HepG2 (cell line): ENCODE measurements at regions not wholly inside any gene's neighbourhood (a gene's known extent, or its start where the extent isn't known, plus 50 kb on each side); places are given as distances from the start of the nearest gene placed in this dataset.

Experiments
- ATF7-NPFF ChIP-seq: sonication (generic); formaldehyde crosslinking; IDR thresholded peaks from 2 replicates; pipeline ENCODE4 v1.8.1; 2023; ENCODE audit warnings: mild to moderate bottlenecking, low read depth, missing genetic modification reagents, moderate library complexity
- BORCS8-MEF2B ChIP-seq: sonication (generic); formaldehyde crosslinking; IDR thresholded peaks from 2 replicates; pipeline ENCODE4 v1.8.0; 2022; ENCODE audit warnings: mild to moderate bottlenecking, missing genetic modification reagents
- FOXK2 ChIP-seq: fragments of 450-650 bp; IDR thresholded peaks from 2 replicates; pipeline ENCODE4 v1.6.1; 2016
- HOXA3 ChIP-seq: sonication (generic); formaldehyde crosslinking; IDR thresholded peaks from 2 replicates; pipeline ENCODE4 v1.5.0; 2020; ENCODE audit warnings: missing genetic modification reagents
- MEIS2 ChIP-seq: sonication (generic); formaldehyde crosslinking; IDR thresholded peaks from 2 replicates; pipeline ENCODE4 v1.9.0; 2021; ENCODE audit warnings: mild to moderate bottlenecking, missing genetic modification reagents
- NKX3-1 ChIP-seq: sonication (generic); formaldehyde crosslinking; IDR thresholded peaks from 2 replicates; pipeline ENCODE4 v1.5.0; 2020; ENCODE audit warnings: missing genetic modification reagents
- XRCC5 ChIP-seq: fragments of 200-400 bp; formaldehyde crosslinking; optimal IDR thresholded peaks from 2 replicates; pipeline ENCODE3; 2017; ENCODE audit warnings: mild to moderate bottlenecking, low read length
- ZNF124 ChIP-seq: sonication (generic); formaldehyde crosslinking; IDR thresholded peaks from 2 replicates; pipeline ENCODE4 v1.4.0; 2020; ENCODE audit warnings: missing genetic modification reagents
- ZNF790 ChIP-seq: sonication (generic); formaldehyde crosslinking; IDR thresholded peaks from 2 replicates; pipeline ENCODE4 v1.8.0; 2022; ENCODE audit warnings: missing genetic modification reagents, mild to moderate bottlenecking, borderline replicate concordance
- TF ChIP-seq, protein P1 (sequence below), 2 experiments: sonication (generic) in 1 of 2; formaldehyde crosslinking in 1 of 2; IDR thresholded peaks; 2 replicates each; pipeline versions ENCODE4 v1.6.1 to v1.9.0; 2014 to 2022; ENCODE audit warnings: antibody characterized with exemption in 1 of 2, borderline replicate concordance in 1 of 2, inconsistent platforms in 1 of 2, low read depth in 1 of 2, missing genetic modification reagents in 1 of 2
- TF ChIP-seq, protein P2 (sequence below): IDR thresholded peaks from 2 replicates; pipeline ENCODE4 v1.6.1; 2016; ENCODE audit warnings: missing compliant biosample characterization, missing genetic modification reagents, borderline replicate concordance
- TF ChIP-seq, protein P3 (sequence below): sonication (generic); formaldehyde crosslinking; IDR thresholded peaks from 2 replicates; pipeline ENCODE4 v1.5.0; 2020; ENCODE audit warnings: missing genetic modification reagents, mild to moderate bottlenecking, borderline replicate concordance
- TF ChIP-seq, protein P4 (sequence below): sonication (generic); formaldehyde crosslinking; IDR thresholded peaks from 2 replicates; pipeline ENCODE4 v1.8.0; 2022; ENCODE audit warnings: mild to moderate bottlenecking, missing genetic modification reagents, moderate library complexity
- TF ChIP-seq, protein P5 (sequence below): sonication (generic); formaldehyde crosslinking; IDR thresholded peaks from 2 replicates; pipeline ENCODE4 v1.4.0; 2020; ENCODE audit warnings: missing genetic modification reagents
- TF ChIP-seq, protein P6 (sequence below): sonication (generic); formaldehyde crosslinking; conservative IDR thresholded peaks from 2 replicates; pipeline ENCODE4 v1.4.0; 2020; ENCODE audit warnings: missing genetic modification reagents

DNA sequence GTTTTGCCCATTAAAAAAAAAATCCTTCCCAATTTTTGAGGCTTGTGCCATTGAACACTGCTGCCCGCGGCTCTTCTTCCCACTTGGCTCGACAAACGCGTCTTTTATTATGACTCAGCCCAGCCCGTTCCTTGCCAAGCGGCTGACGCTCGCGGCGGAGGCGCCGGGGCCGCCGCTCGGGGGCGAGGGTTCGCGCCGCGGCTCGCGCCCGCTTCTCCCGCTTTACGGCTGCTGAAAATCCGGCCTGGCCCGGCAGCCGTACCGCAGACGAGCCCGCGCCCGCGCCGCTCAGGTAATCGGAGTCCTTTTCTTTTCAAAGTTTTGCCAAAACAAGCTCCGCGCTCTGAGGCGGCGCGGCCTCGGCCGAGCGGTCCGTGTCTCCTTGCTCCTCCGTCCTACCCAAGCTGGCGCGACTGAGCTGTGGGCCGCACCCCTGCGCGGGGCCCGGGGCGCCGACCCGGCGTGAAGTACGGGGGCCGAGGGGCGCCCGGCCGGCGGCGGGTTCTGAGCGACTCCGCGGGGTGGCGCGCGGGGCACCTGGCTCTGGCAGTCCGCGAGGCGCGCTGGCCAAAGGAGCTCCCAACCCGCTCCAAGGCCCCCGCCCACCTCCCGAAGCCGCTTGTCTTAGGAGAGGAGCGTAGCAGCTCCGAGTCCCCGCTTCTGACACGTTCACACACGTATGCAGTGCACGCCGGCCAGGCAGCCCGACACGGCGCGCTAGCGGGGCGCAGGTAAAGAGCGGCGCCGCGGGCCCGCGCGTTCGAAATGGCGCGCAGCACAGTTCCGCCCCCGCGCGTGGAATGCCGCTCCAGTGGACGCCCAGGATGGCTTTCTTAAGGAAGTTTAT lies 418.2 kb upstream of the NAALADL2 start (continued):
- TF ChIP-seq NKX3-1 (CRISPR knock-in tag) (peak; percentile 78), MEIS2 (CRISPR knock-in tag) (peak; percentile 48; the same call in 1 of the 2 replicates), ATF7-NPFF (CRISPR knock-in tag) (peak; percentile 48; the same call in 1 of the 2 replicates), XRCC5 (peak; percentile 44), ZNF790 (CRISPR knock-in tag) (peak; percentile 69; the same call in 1 of the 2 replicates), HOXA3 (peak; percentile 78), ZNF124 (CRISPR knock-in tag) (no peak), FOXK2 (no peak), BORCS8-MEF2B (CRISPR knock-in tag) (peak; percentile 65; the same call in 1 of the 2 replicates)
- TF ChIP-seq, protein P1, sequence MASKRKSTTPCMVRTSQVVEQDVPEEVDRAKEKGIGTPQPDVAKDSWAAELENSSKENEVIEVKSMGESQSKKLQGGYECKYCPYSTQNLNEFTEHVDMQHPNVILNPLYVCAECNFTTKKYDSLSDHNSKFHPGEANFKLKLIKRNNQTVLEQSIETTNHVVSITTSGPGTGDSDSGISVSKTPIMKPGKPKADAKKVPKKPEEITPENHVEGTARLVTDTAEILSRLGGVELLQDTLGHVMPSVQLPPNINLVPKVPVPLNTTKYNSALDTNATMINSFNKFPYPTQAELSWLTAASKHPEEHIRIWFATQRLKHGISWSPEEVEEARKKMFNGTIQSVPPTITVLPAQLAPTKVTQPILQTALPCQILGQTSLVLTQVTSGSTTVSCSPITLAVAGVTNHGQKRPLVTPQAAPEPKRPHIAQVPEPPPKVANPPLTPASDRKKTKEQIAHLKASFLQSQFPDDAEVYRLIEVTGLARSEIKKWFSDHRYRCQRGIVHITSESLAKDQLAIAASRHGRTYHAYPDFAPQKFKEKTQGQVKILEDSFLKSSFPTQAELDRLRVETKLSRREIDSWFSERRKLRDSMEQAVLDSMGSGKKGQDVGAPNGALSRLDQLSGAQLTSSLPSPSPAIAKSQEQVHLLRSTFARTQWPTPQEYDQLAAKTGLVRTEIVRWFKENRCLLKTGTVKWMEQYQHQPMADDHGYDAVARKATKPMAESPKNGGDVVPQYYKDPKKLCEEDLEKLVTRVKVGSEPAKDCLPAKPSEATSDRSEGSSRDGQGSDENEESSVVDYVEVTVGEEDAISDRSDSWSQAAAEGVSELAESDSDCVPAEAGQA (IDR thresholded peaks at IDR 0.05; ENCODE audit: low read depth): no peak
- TF ChIP-seq, protein P1 (CRISPR knock-in tag; IDR thresholded peaks at IDR 0.05; ENCODE audit: borderline replicate concordance): peak; percentile 67; the same call in 1 of the 2 replicates
- TF ChIP-seq, protein P2, sequence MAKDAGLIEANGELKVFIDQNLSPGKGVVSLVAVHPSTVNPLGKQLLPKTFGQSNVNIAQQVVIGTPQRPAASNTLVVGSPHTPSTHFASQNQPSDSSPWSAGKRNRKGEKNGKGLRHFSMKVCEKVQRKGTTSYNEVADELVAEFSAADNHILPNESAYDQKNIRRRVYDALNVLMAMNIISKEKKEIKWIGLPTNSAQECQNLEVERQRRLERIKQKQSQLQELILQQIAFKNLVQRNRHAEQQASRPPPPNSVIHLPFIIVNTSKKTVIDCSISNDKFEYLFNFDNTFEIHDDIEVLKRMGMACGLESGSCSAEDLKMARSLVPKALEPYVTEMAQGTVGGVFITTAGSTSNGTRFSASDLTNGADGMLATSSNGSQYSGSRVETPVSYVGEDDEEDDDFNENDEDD (CRISPR knock-in tag): peak; percentile 73
- TF ChIP-seq, protein P3, sequence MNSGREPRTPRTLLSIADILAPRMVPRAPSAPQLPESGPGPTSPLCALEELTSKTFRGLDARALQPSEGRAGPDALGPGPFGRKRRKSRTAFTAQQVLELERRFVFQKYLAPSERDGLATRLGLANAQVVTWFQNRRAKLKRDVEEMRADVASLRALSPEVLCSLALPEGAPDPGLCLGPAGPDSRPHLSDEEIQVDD: peak; percentile 21; the same call in 1 of the 2 replicates
- TF ChIP-seq, protein P4, sequence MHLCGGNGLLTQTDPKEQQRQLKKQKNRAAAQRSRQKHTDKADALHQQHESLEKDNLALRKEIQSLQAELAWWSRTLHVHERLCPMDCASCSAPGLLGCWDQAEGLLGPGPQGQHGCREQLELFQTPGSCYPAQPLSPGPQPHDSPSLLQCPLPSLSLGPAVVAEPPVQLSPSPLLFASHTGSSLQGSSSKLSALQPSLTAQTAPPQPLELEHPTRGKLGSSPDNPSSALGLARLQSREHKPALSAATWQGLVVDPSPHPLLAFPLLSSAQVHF (CRISPR knock-in tag): peak; percentile 78; the same call in 1 of the 2 replicates
- TF ChIP-seq, protein P5, sequence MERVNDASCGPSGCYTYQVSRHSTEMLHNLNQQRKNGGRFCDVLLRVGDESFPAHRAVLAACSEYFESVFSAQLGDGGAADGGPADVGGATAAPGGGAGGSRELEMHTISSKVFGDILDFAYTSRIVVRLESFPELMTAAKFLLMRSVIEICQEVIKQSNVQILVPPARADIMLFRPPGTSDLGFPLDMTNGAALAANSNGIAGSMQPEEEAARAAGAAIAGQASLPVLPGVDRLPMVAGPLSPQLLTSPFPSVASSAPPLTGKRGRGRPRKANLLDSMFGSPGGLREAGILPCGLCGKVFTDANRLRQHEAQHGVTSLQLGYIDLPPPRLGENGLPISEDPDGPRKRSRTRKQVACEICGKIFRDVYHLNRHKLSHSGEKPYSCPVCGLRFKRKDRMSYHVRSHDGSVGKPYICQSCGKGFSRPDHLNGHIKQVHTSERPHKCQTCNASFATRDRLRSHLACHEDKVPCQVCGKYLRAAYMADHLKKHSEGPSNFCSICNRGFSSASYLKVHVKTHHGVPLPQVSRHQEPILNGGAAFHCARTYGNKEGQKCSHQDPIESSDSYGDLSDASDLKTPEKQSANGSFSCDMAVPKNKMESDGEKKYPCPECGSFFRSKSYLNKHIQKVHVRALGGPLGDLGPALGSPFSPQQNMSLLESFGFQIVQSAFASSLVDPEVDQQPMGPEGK (CRISPR knock-in tag): 0 out of 2 replicates have a peak, but pooled peaks have one; percentile 27
- TF ChIP-seq, protein P6, sequence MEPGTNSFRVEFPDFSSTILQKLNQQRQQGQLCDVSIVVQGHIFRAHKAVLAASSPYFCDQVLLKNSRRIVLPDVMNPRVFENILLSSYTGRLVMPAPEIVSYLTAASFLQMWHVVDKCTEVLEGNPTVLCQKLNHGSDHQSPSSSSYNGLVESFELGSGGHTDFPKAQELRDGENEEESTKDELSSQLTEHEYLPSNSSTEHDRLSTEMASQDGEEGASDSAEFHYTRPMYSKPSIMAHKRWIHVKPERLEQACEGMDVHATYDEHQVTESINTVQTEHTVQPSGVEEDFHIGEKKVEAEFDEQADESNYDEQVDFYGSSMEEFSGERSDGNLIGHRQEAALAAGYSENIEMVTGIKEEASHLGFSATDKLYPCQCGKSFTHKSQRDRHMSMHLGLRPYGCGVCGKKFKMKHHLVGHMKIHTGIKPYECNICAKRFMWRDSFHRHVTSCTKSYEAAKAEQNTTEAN (CRISPR knock-in tag): peak; percentile 68; the same call in 1 of the 2 replicates
